AG08395 (cell line): ENCODE measurements at regions not wholly inside any gene's neighbourhood (a gene's known extent, or its start where the extent isn't known, plus 50 kb on each side); places are given as distances from the start of the nearest gene placed in this dataset.

Experiments
- DNase-seq: peaks from one replicate; pipeline ENCODE4 v3.0.0; 2012; ENCODE audit warnings: mixed read lengths, low spot score

DNA sequence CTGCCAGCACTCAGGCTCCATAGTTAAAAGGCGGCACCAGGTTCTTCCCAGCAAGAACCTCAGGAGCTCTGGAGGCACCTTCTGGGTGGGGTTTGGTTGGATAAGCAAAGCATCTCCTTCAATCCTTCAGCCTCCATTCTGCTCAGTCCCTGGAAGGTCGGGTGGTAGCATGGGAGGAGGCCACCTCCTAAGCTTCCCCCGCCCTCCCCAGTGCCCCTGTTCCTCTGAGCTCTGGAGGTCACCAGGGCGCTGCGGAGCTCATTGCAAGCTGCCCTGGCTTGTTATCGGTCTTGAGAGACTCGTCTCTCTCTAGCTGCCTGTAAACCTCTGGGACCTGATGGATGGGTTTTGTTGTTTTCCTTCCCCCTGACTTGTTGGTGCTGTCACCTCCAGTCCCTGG, 124.8 kb downstream of the RPLP1 start:
- DNase-seq: no peak

- DNase-seq: no peak
Observed at GRCh38 chr15:69578252-69578651, 125.6 kb downstream of the RPLP1 start.

GRCh38 chr15:69578787-69579583, 126.4 kb downstream of the RPLP1 start:
- DNase-seq: no peak

DNA sequence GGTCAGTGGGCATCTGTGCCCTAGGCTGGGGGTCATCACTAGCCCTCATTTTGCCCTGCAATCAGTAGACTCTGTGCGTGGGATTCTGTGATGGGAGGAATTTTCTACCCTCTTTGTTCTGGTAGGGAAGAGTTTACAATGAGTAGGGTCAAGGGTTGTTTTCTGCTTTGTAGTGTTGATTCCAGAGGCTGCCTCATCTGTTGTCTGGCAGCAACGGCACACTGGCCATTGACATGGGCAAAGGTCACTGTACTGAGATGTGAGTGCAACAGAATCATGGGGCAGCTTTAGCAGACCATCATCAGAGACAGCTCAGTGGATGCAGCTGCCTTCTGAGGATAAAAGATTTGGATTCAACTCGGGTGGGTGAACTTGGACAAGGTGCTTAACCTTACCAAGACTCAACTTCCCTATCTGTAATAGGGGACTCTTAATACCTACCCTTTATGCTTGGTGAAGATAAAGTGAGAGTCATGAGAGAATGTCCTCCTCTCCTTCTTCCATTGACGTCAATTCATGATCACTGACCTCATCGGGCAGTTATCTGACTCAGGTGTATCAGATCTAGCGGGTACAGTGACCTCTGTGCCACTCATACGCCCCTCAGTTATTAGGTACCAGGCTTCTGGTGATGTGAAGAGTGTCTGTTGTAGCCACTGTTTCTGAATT, 127.5 kb downstream of the RPLP1 start:
- no peak for DNase-seq

- no peak for DNase-seq
Observed at GRCh38 chr15:69583626-69584025, 131.0 kb downstream of the RPLP1 start.

DNA sequence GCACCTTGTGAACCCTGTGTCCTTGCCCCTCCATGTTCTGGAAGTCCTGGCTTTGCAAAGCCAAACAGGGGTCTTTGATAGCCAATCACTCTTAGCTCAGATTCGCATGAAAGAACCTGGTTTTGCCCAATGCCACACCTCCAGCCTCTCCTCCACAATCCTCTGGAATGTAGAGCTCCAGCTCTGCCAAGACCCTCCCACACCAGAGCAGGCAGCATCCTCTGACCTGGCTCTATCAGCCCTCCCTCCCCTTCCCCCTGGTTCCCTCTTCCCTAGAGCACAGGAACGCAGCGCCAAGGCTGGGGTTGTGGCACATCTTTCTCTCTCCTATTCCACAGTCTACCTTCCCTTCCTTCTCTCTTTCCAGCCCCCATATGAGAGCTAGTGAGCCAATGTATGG, 133.3 kb downstream of the RPLP1 start:
- no peak for DNase-seq

DNA sequence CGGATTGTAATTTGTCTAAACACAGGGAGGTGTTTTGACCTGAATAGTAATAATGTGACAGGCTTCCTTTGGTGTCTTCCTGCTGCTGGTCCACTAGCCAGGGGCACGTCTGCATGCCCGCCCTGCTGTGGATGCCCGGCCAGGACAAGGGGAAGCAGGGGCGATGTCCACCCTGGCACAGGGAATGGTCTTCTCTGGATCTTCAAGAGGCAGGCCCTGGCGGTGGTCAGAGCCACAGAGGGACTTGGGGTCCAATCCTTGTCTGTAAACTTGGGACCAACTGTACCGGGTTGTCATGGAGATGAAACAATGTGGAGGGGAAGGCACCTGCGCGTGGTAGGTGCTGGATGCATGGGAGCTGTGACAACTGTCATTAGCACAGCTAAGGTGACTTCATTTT, 134.1 kb downstream of the RPLP1 start:
- DNase-seq: no peak

DNA sequence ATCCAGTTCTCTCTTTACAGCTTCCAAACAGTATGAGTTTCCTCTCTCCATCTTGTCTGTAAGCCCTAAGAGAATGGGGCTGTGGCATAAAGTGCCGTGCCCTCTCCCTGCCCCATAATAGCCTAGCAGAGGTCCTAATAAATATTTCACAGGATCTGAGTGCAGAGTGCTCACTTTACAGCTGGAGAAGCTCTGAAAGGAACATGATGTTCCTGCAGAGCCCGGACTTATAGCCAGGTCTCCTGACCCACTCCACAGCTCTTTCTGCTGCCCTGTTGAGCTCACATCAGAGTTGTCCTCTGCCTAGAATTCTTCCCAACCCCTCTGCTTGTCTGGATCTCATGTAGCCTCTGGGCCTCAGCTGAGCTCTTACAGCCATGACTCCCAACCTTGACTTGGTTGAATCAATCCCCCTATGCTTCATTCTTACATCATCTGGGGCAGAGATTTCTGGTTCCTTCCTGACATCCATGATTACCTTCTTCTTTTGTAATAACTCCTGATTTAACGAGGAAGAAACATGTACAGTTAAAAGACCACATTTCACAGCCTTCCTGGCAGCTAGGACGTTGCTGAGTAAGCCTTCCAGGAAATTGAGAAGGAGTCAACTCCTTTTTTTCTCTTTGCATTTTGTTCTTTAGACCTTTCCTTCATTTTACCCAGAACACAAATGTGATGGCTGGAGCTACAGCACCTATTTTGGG, 135.3 kb downstream of the RPLP1 start:
- no peak for DNase-seq

GRCh38 chr15:69590201-69590710, 137.6 kb downstream of the RPLP1 start:
- no peak for DNase-seq

DNA sequence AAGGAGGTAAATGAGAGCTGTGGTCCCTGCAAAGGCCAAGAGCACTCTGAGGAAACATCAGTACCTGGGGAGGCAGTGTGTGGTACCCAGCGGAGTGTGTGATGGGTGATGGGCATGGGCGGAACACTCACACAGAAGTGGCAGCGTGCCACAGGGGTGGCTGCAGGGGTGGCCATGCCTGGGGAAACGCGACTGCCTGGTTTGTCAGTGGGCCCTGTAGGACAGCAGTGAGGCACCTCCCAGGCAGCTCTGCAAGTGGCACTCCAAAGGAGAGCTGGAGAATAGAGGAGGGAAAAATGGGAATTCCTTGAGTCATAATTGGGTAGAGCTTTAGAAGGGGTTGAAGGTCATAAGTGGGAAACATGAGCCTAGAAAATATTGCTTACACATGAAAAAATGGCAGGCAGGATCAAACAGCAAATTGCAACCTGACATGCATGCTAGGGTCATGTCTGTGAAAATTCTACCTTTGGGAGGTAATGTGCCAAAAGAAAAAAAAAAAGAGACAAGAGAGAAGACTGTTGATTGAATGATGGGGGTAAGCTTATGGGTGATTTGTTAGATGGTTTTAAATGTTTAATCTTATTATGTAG, 138.4 kb downstream of the RPLP1 start:
- DNase-seq: no peak

DNA sequence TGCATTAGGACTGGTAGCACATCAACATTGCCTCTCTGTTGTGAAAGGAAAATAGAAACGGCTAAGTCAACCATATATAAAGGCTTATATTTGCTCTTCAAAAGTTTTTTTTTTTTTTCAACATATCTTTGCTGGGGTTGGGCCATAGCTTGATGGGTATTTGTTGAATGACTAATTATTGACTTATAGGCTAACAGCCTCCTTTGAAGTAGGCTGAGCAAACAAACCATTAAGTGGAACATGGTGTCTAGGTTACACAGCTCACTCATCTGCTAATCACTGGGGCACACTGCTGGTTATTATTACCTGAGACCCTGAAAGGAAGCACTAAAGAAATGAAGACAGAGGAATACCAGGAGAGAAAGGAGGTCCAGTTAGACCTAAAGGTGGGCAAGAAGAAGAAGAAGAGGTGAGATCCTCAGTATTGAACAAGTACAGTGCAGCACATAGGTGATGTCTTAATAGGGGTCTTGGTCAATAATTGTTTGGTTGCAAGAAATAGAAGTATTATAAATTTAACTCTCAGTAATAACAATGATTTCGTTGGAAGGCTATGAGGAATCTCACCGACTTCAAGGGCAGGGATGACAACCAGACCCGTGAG, 139.4 kb downstream of the RPLP1 start:
- DNase-seq: no peak

GRCh38 chr15:69592954-69593353, 140.3 kb downstream of the RPLP1 start:
- no peak for DNase-seq

DNA sequence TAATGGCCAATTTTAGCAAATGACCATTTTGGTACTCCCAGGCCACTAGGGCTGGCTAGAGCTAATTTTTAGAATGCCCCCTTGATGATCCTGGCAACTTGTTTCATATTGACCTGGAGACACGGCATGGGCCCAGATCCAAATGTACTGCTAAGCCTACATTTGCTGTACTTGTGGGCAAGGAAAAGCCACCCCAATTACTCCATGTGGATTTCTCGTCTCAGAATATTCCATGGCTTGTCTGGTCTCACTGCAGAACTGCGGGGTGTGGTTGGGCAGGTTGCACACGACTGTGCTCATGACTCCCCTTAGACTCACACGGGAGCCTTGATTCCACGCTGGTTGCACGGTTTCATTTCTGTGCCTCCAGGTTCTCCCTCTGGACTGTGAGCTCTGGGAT, 140.9 kb downstream of the RPLP1 start:
- no peak for DNase-seq

- DNase-seq: peak; percentile 60
Observed at GRCh38 chr15:69593981-69594966, 141.7 kb downstream of the RPLP1 start.

DNA sequence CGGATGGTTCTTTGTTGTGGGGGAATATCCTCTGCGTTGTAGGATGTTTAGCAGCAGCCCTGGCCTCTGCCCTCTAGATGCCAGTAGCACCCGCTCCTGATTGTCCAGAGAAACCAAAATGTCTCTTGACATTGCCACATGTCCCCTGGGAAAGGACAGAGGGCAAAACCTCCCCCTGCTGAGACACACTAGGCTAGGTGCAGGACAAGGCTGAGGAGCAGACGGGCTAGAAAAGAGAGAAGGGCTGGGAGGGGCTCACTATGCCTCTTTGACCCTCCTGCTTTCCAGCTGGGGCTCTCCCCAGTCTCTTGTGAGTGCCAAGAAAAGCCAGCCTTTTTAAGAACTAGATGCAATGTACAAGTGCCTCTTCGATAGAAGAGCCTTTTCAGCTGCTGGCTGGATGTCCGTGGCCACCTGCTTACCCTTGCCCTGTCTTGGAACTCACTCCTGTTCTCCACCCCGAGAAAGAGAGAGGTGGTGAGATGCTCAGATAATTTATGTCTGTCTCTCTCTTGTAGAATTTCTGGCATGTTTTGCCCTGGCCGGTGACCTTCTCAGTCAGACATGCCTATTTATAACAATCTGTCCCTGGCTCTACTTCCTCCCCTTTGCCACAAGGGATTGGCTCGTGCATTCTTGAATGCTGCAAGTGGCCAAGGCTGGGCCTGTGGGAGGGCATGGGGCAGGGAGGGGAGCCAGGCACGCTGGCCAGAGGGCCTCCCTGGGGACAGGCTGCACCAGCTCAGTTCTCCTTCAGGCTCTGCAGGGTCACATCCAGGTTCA, 142.6 kb downstream of the RPLP1 start:
- DNase-seq: peak; percentile 26

DNA sequence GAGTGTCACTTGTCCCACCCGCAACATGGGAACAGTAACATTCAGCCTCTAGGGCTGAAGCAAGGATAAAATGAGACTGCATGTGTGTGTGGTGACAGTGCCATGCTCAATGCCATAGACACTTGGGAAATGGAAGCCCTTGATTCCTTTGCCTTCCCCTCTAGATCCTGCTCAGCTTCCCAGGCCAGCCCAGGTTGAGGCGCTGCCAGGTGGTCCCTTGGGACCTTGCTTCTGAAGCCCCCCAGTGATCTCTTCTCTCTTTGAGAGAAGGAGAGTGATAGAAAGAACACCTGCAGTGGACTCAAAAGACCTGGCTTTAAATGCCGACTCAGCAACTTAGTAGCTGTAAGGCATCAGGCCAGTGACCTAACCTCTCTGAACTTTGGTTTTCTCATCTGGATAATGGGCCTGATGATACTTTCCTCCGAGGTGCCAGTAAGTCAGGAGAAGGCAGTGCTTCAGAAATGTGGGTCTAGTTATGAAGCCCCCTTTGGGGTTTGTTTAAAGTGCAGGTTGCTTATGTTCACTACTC, 144.5 kb downstream of the RPLP1 start:
- no peak for DNase-seq

GRCh38 chr15:69599271-69599670, 146.7 kb downstream of the RPLP1 start:
- DNase-seq: no peak

DNA sequence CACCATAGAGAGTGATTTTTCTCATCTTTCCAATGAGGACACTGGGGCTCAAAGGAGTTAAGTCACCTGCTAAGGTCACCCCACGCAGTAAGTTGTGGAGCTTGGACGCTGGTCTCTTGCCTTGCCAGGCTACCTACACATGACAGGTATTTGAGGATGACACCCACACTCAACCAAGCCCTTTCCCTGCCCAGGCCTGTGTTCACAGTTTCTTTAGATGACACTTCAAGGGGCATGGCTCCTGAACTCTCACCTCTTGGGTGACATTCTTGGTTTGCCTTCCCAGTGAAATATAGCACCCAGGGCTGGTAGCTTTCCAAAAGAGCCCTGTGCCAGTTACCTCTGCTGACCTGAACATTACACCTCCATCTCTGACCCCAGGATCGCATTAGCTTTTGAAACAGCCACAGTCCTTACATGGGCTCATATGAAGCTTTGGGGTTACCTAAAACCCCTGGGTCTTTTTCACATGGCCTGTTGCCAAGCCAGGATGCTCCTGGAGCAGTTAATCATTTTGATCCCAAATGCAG, 148.0 kb downstream of the RPLP1 start:
- DNase-seq: no peak

DNA sequence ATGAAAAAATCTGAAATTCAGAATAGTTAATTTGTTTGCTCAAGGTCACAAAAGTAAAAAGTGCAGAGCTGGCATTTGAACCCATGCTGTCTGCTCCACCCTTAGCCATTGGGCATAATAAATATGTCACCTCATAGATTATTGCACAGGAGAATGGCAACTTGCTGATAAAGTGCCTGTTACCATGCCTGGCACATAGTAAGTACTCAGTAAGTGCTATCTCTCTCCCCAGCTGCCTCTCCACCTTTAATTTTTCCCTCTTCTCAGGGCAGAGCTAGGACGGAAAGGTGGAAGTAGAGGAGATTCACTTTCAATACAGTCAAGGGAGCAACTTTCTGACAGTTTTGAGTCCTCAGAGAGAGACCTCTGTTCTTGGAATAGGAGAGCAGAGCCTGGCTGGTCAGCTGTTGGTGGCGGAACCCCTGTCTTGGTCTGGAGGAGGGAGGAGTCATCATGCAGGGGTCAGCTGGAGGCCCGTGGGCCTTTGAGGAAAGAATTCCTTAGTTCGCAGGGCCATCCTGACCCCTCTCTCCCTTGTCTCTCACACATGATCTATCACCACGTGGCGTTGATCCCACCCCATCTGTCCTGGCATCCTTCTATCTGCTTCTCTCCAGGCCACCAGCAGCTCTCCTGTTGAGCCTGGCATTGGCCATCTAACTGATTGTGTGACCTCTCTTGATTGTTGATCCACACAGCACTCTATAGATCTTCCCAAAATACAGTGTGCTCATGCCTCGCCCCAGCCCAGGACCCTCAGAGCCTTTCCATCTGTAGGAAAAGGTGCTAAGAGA, 149.3 kb downstream of the RPLP1 start:
- no peak for DNase-seq
